H9 (cell line): ENCODE measurements at regions not wholly inside any gene's neighbourhood (a gene's known extent, or its start where the extent isn't known, plus 50 kb on each side); places are given as distances from the start of the nearest gene placed in this dataset.

Source experiments
- DNase-seq: peaks from one replicate; pipeline ENCODE4 v3.0.0-alpha.2; 2017
- H2AFZ ChIP-seq: one replicate; pipeline ENCODE4 v1.6.1; 2013; ENCODE audit warnings: mild to moderate bottlenecking, low read length, control low read depth, moderate library complexity
- H2AK5ac ChIP-seq: 2 replicates; pipeline ENCODE4 v1.6.1; 2013; ENCODE audit warnings: low read length, control low read depth, mixed read lengths; ENCODE audit not compliant: insufficient read length
- H2BK120ac ChIP-seq: one replicate; pipeline ENCODE4 v1.6.1; 2013; ENCODE audit warnings: low read depth, mild to moderate bottlenecking, low read length, control low read depth, inconsistent platforms; ENCODE audit not compliant: poor library complexity, severe bottlenecking
- H2BK12ac ChIP-seq: 2 replicates; pipeline ENCODE4 v1.6.1; 2013; ENCODE audit warnings: low read length, control low read depth, mixed read lengths, low read depth; ENCODE audit not compliant: insufficient read length
- H2BK15ac ChIP-seq: 2 replicates; pipeline ENCODE4 v1.6.1; 2013; ENCODE audit warnings: low read depth, low read length, control low read depth
- H2BK20ac ChIP-seq: one replicate; pipeline ENCODE4 v1.6.1; 2013; ENCODE audit warnings: low read depth, mild to moderate bottlenecking, low read length, control low read depth, inconsistent platforms; ENCODE audit not compliant: poor library complexity, severe bottlenecking
- H2BK5ac ChIP-seq: 2 replicates; pipeline ENCODE4 v1.6.1; 2013; ENCODE audit warnings: low read length, control low read depth, mixed read lengths; ENCODE audit not compliant: insufficient read length
- H3K14ac ChIP-seq: 2 replicates; pipeline ENCODE4 v1.6.1; 2013; ENCODE audit warnings: low read length, control low read depth; ENCODE audit not compliant: insufficient read depth
- H3K18ac ChIP-seq: 2 replicates; pipeline ENCODE4 v1.6.1; 2013; ENCODE audit warnings: low read depth, mild to moderate bottlenecking, mixed read lengths, low read length, control low read depth; ENCODE audit not compliant: insufficient read length
- H3K23ac ChIP-seq: 2 replicates; pipeline ENCODE4 v1.6.1; 2013; ENCODE audit warnings: low read length, control low read depth, mixed read lengths, low read depth; ENCODE audit not compliant: insufficient read length
- H3K23me2 ChIP-seq: 2 replicates; pipeline ENCODE4 v1.6.1; 2013; ENCODE audit warnings: low read depth, mild to moderate bottlenecking, mixed read lengths, low read length, control low read depth; ENCODE audit not compliant: insufficient read length, poor library complexity, severe bottlenecking
- H3K27ac ChIP-seq: 2 replicates; pipeline ENCODE4 v1.5.1; 2013; ENCODE audit warnings: low read length, control low read depth, mixed read lengths, low read depth; ENCODE audit not compliant: insufficient read length
- H3K27me3 ChIP-seq: 2 replicates; pipeline ENCODE4 v1.6.1; 2013; ENCODE audit warnings: low read length, control low read depth, inconsistent platforms; ENCODE audit not compliant: insufficient read depth
- H3K4ac ChIP-seq: 2 replicates; pipeline ENCODE4 v1.6.1; 2013; ENCODE audit warnings: low read depth, mild to moderate bottlenecking, control low read depth, inconsistent platforms, low read length, moderate library complexity
- H3K4me1 ChIP-seq: 2 replicates; pipeline ENCODE4 v1.6.1; 2013; ENCODE audit warnings: low read length, control low read depth, inconsistent platforms; ENCODE audit not compliant: insufficient read depth
- H3K4me2 ChIP-seq: 2 replicates; pipeline ENCODE4 v1.6.1; 2013; ENCODE audit warnings: low read length, control low read depth, mixed read lengths; ENCODE audit not compliant: insufficient read length, insufficient read depth
- H3K56ac ChIP-seq: 2 replicates; pipeline ENCODE4 v1.6.1; 2013; ENCODE audit warnings: low read depth, mild to moderate bottlenecking, mixed read lengths, low read length, control low read depth; ENCODE audit not compliant: insufficient read length
- H3K79me1 ChIP-seq: 2 replicates; pipeline ENCODE4 v1.6.1; 2013; ENCODE audit warnings: low read depth, mild to moderate bottlenecking, moderate library complexity, low read length, control low read depth, inconsistent platforms; ENCODE audit not compliant: insufficient read depth, poor library complexity, severe bottlenecking
- H3K79me2 ChIP-seq: 2 replicates; pipeline ENCODE4 v1.6.1; 2013; ENCODE audit warnings: low read length, control low read depth, inconsistent platforms; ENCODE audit not compliant: insufficient read depth
- H3K9ac ChIP-seq: 2 replicates; pipeline ENCODE4 v1.6.1; 2013; ENCODE audit warnings: low read length, control low read depth, mixed read lengths; ENCODE audit not compliant: insufficient read length; ENCODE audit errors: extremely low read depth
- H3K9me3 ChIP-seq: one replicate; pipeline ENCODE4 v1.6.1; 2013; ENCODE audit warnings: low read depth, low read length, inconsistent platforms; ENCODE audit not compliant: control insufficient read depth
- H3T11ph ChIP-seq: one replicate; pipeline ENCODE4 v1.6.1; 2013; ENCODE audit warnings: mild to moderate bottlenecking, low read length, control low read depth, inconsistent platforms
- H4K20me1 ChIP-seq: one replicate; pipeline ENCODE4 v1.6.1; 2013; ENCODE audit not compliant: control insufficient read depth, insufficient read length, insufficient read depth
- H4K5ac ChIP-seq: 2 replicates; pipeline ENCODE4 v1.6.1; 2013; ENCODE audit warnings: low read depth, mild to moderate bottlenecking, mixed read lengths, low read length, control low read depth; ENCODE audit not compliant: insufficient read length
- H4K8ac ChIP-seq: replicated peaks from 2 replicates; pipeline ENCODE4 v1.6.1; 2013; ENCODE audit warnings: low read length, control low read depth, mixed read lengths, low read depth; ENCODE audit not compliant: insufficient read length
- H4K91ac ChIP-seq: 2 replicates; pipeline ENCODE4 v1.6.1; 2013; ENCODE audit warnings: low read depth, mild to moderate bottlenecking, moderate library complexity, mixed read lengths, low read length, control low read depth; ENCODE audit not compliant: insufficient read length
- H3K27ac Mint-ChIP-seq, 3 experiments: 2 replicates in 2 of 3; 3 replicates in 1 of 3; pipeline ENCODE4 v1.8.0; 2020 to 2021; ENCODE audit warnings: mixed read lengths in 3 of 3, mild to moderate bottlenecking in 1 of 3, moderate library complexity in 1 of 3
- H3K27me3 Mint-ChIP-seq: 2 replicates; pipeline ENCODE4 v1.8.0; 2021; ENCODE audit warnings: low read depth, mild to moderate bottlenecking, moderate library complexity, mixed read lengths
- H3K36me3 Mint-ChIP-seq, 3 experiments: 2 replicates in 2 of 3; 3 replicates in 1 of 3; pipeline ENCODE4 v1.8.0; 2020 to 2021; ENCODE audit warnings: low read depth in 3 of 3, mixed read lengths in 3 of 3; ENCODE audit not compliant: insufficient read depth in 1 of 3
- H3K4me1 Mint-ChIP-seq, 2 experiments: 2 replicates each; pipeline ENCODE4 v1.8.0; 2020; ENCODE audit warnings: mixed read lengths in 2 of 2
- H3K4me3 Mint-ChIP-seq, 2 experiments: 2 replicates in 1 of 2; 3 replicates in 1 of 2; pipeline ENCODE4 v1.8.0; 2020 to 2021; ENCODE audit warnings: mild to moderate bottlenecking in 2 of 2, mixed read lengths in 2 of 2, moderate library complexity in 1 of 2
- H3K9me3 Mint-ChIP-seq, 2 experiments: 2 replicates in 1 of 2; 3 replicates in 1 of 2; pipeline ENCODE4 v1.8.0; 2020; ENCODE audit warnings: mild to moderate bottlenecking in 2 of 2, mixed read lengths in 2 of 2, moderate library complexity in 1 of 2
- WGBS: extraction: QIAGEN DNeasy Blood & Tissue Kit; methylation state at CpG from one replicate; pipeline ENCODE4 v1.1.7; 2013; ENCODE audit warnings: missing lambda C conversion rate, low lambda C conversion rate, mixed read lengths; ENCODE audit not compliant: insufficient read length; ENCODE audit errors: extremely low coverage; 5-methylcytosine and 5-hydroxymethylcytosine counted together
- TF ChIP-seq, protein P1 (sequence below): fragments of 200-600 bp; sonication (generic); conservative IDR thresholded peaks from 3 replicates; pipeline ENCODE4 v1.8.0; 2021; ENCODE audit warnings: antibody characterized with exemption, mild to moderate bottlenecking

GRCh38 chr1:29447368-29447767 lies 211.0 kb downstream of the PTPRU start:
- Histone ChIP-seq H3K4me1 (no peaks in the 10 kb centered on the region; the same call in 1 of the 2 replicates), H3K14ac (no peak overlapping the region), H2BK5ac (no peak overlapping the region), H3K79me1 (no peaks in the 10 kb centered on the region), H3K27me3 (no peaks in the 10 kb centered on the region; the same call in 1 of the 2 replicates), H4K20me1 (no peaks in the 10 kb centered on the region), H3K9ac (no peak overlapping the region), H3K56ac (no peak overlapping the region), H3K23me2 (no peaks in the 10 kb centered on the region), H3K4ac (no peak overlapping the region), H2BK15ac (no peak overlapping the region), H2BK120ac (no peak overlapping the region), H2BK20ac (no peak overlapping the region), H4K91ac (no peak overlapping the region), H3K27ac (no peak overlapping the region), H2BK12ac (no peak overlapping the region), H3K4me2 (no peak overlapping the region), H3K23ac (no peak overlapping the region), H3K9me3 (no peaks in the 10 kb centered on the region), H3K18ac (no peak overlapping the region), H2AK5ac (no peak overlapping the region), H2AFZ (no peak overlapping the region), H4K8ac (no peak overlapping the region), H3T11ph (no peak overlapping the region), H3K79me2 (no peaks in the 10 kb centered on the region), H4K5ac (no peak overlapping the region)
- H3K27ac Mint-ChIP-seq: peak overlapping the region in 1 of 3 experiments; percentile 29; a peak in 1 of 7 replicates
- H3K9me3 Mint-ChIP-seq: no peaks in the 10 kb centered on the region
- WGBS: no CpG with 5 or more reads among the region's 3 CpGs
- peaks cover 17 to 34% of the 10 kb centered on the region in 2 experiments for H3K4me1 Mint-ChIP-seq
- H3K4me3 Mint-ChIP-seq: no peak overlapping the region
- no peak for DNase-seq
- H3K27me3 Mint-ChIP-seq: peaks cover 17% of the 10 kb centered on the region
- TF ChIP-seq, protein P1, sequence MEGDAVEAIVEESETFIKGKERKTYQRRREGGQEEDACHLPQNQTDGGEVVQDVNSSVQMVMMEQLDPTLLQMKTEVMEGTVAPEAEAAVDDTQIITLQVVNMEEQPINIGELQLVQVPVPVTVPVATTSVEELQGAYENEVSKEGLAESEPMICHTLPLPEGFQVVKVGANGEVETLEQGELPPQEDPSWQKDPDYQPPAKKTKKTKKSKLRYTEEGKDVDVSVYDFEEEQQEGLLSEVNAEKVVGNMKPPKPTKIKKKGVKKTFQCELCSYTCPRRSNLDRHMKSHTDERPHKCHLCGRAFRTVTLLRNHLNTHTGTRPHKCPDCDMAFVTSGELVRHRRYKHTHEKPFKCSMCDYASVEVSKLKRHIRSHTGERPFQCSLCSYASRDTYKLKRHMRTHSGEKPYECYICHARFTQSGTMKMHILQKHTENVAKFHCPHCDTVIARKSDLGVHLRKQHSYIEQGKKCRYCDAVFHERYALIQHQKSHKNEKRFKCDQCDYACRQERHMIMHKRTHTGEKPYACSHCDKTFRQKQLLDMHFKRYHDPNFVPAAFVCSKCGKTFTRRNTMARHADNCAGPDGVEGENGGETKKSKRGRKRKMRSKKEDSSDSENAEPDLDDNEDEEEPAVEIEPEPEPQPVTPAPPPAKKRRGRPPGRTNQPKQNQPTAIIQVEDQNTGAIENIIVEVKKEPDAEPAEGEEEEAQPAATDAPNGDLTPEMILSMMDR: no peak
- H3K36me3 Mint-ChIP-seq: no peaks in the 10 kb centered on the region
